SK-N-SH (cell line): ENCODE measurements at regions not wholly inside any gene's neighbourhood (a gene's known extent, or its start where the extent isn't known, plus 50 kb on each side); places are given as distances from the start of the nearest gene placed in this dataset.

ENCODE experiments used
- CTCF ChIA-PET: fragments of 300-600, 350-600 bp; formaldehyde crosslinking; extraction: SDS; loops from one replicate; lab custom pipeline; 2021; lab: Yijun Ruan, JAX
- POLR2A ChIA-PET: fragments of 350-600 bp; sonication (Branson Sonifier 250); formaldehyde crosslinking; extraction: SDS; loops from one replicate; lab custom pipeline; 2020; ENCODE audit warnings: antibody characterized with exemption, inconsistent platforms; lab: Yijun Ruan, JAX
- DNase-seq: peaks from one replicate; pipeline ENCODE4 v3.0.0; 2012
- H2AFZ ChIP-seq: fragments of 200-600 bp; sonication (generic); 2 replicates; pipeline ENCODE4 v1.8.1; 2016; ENCODE audit warnings: antibody characterized with exemption, mild to moderate bottlenecking, low read depth
- H3F3A ChIP-seq: fragments of 200-600 bp; sonication (generic); replicated peaks from 2 replicates; pipeline ENCODE3; 2016; ENCODE audit warnings: antibody characterized with exemption, mild to moderate bottlenecking; ENCODE audit not compliant: insufficient read depth
- H3K27ac ChIP-seq, 2 experiments: fragments of 200-500 bp in 1 of 2; fragments of 200-600 bp in 1 of 2; sonication (Bioruptor generic) in 1 of 2; sonication (generic), shearing (Covaris generic) in 1 of 2; 2 replicates each; pipeline versions ENCODE4 v1.5.1 to v1.6.1; 2014 to 2016; ENCODE audit warnings: low read depth in 2 of 2, inconsistent platforms in 1 of 2, low read length in 1 of 2, mild to moderate bottlenecking in 1 of 2, mixed read lengths in 1 of 2
- H3K27me3 ChIP-seq: fragments of 200-600 bp; sonication (generic), shearing (Covaris generic); 2 replicates; pipeline ENCODE4 v1.6.1; 2016; ENCODE audit warnings: mixed run types; ENCODE audit not compliant: insufficient read depth
- H3K36me3 ChIP-seq, 2 experiments: fragments of 200-500 bp in 1 of 2; fragments of 200-600 bp in 1 of 2; sonication (Bioruptor generic) in 1 of 2; sonication (generic) in 1 of 2; replicated peaks in 1 of 2; 2 replicates each; pipeline versions ENCODE3 to v1.5.1; 2014 to 2016; ENCODE audit warnings: low read length in 1 of 2, mild to moderate bottlenecking in 1 of 2; ENCODE audit not compliant: insufficient read depth in 2 of 2, control insufficient read depth in 1 of 2
- H3K4me1 ChIP-seq, 2 experiments: fragments of 200-500 bp in 1 of 2; fragments of 200-600 bp in 1 of 2; sonication (Bioruptor generic) in 1 of 2; sonication (generic), shearing (Covaris generic) in 1 of 2; 2 replicates each; pipeline versions ENCODE4 v1.5.1 to v1.6.1; 2014 to 2016; ENCODE audit warnings: low read depth in 1 of 2, low read length in 1 of 2, mixed run types in 1 of 2; ENCODE audit not compliant: insufficient read depth in 2 of 2, control insufficient read depth in 1 of 2
- H3K4me2 ChIP-seq: fragments of 200-600 bp; sonication (generic), shearing (Covaris generic); 2 replicates; pipeline ENCODE4 v1.6.1; 2017; ENCODE audit warnings: mixed run types
- H3K4me3 ChIP-seq, 2 experiments: fragments of 200-500 bp in 1 of 2; fragments of 200-600 bp in 1 of 2; sonication (Bioruptor generic) in 1 of 2; sonication (generic), shearing (Covaris generic) in 1 of 2; 2 replicates each; pipeline versions ENCODE4 v1.5.1 to v1.8.1; 2014 to 2016; ENCODE audit warnings: low read depth in 2 of 2, inconsistent platforms in 1 of 2, low read length in 1 of 2, mild to moderate bottlenecking in 1 of 2, mixed read lengths in 1 of 2, moderate library complexity in 1 of 2
- H3K79me2 ChIP-seq: fragments of 200-600 bp; sonication (generic); 2 replicates; pipeline ENCODE4 v1.8.1; 2017; ENCODE audit warnings: mild to moderate bottlenecking; ENCODE audit not compliant: insufficient read depth
- H3K9ac ChIP-seq: fragments of 200-600 bp; sonication (generic); 2 replicates; pipeline ENCODE4 v1.6.1; 2017; ENCODE audit warnings: mixed run types
- H3K9me2 ChIP-seq: fragments of 200-600 bp; sonication (generic); 2 replicates; pipeline ENCODE4 v1.6.1; 2017; ENCODE audit warnings: mixed run types
- H3K9me3 ChIP-seq: fragments of 200-600 bp; sonication (generic); 2 replicates; pipeline ENCODE4 v1.6.1; 2017; ENCODE audit warnings: mixed run types, mild to moderate bottlenecking, moderate library complexity
- H4K20me1 ChIP-seq: fragments of 200-600 bp; sonication (generic); 2 replicates; pipeline ENCODE4 v1.6.1; 2017; ENCODE audit warnings: mild to moderate bottlenecking, mixed run types; ENCODE audit not compliant: insufficient read depth
- CHD2 ChIP-seq: fragments of 150-350 bp; IDR thresholded peaks from 2 replicates; pipeline ENCODE4 v1.6.1; 2018; ENCODE audit warnings: low read length; ENCODE audit not compliant: partially characterized antibody
- ELF1 ChIP-seq: IDR thresholded peaks from 2 replicates; pipeline ENCODE4 v1.4.0; 2012
- EP300 ChIP-seq, 2 experiments: IDR thresholded peaks; 2 replicates each; pipeline versions ENCODE4 v1.4.0 to v1.6.1; 2012; ENCODE audit warnings: borderline replicate concordance in 1 of 2, low read depth in 1 of 2, low read length in 1 of 2
- FOSL2 ChIP-seq: IDR thresholded peaks from 2 replicates; pipeline ENCODE4 v1.4.0; 2012; ENCODE audit warnings: low read depth, mild to moderate bottlenecking, moderate library complexity, borderline replicate concordance
- FOXJ3 ChIP-seq: sonication (generic); formaldehyde crosslinking; IDR thresholded peaks from 2 replicates; pipeline ENCODE4 v1.5.1; 2020; ENCODE audit warnings: mild to moderate bottlenecking, missing genetic modification reagents
- FOXM1 ChIP-seq: IDR thresholded peaks from 2 replicates; pipeline ENCODE4 v1.4.0; 2012; ENCODE audit warnings: low read depth, mild to moderate bottlenecking
- JUND ChIP-seq: IDR thresholded peaks from 2 replicates; pipeline ENCODE4 v1.4.0; 2012
- MEF2A ChIP-seq: IDR thresholded peaks from 2 replicates; pipeline ENCODE4 v1.4.0; 2012; ENCODE audit warnings: low read depth, borderline replicate concordance
- MXI1 ChIP-seq: IDR thresholded peaks from 2 replicates; pipeline ENCODE4 v1.6.1; 2012; ENCODE audit warnings: mild to moderate bottlenecking, low read depth, low read length, improper control_type of control experiment
- NFIC ChIP-seq: IDR thresholded peaks from 2 replicates; pipeline ENCODE4 v1.4.0; 2012; ENCODE audit warnings: borderline replicate concordance
- POLR2AphosphoS5 ChIP-seq: IDR thresholded peaks from 2 replicates; pipeline ENCODE4 v1.6.1; 2012; ENCODE audit warnings: low read depth, low read length
- RCOR1 ChIP-seq: fragments of 150-350 bp; IDR thresholded peaks from 2 replicates; pipeline ENCODE4 v1.6.1; 2017; ENCODE audit warnings: antibody characterized with exemption, low read length
- RFX5 ChIP-seq: IDR thresholded peaks from 2 replicates; pipeline ENCODE4 v1.6.1; 2012; ENCODE audit warnings: mild to moderate bottlenecking, improper control_type of control experiment, low read length
- RXRA ChIP-seq: IDR thresholded peaks from 2 replicates; pipeline ENCODE4 v1.4.0; 2012; ENCODE audit warnings: low read depth, mild to moderate bottlenecking, borderline replicate concordance
- SIN3A ChIP-seq: IDR thresholded peaks from 2 replicates; pipeline ENCODE4 v1.6.1; 2012; ENCODE audit warnings: low read depth, mild to moderate bottlenecking, low read length, moderate library complexity, borderline replicate concordance
- TAF1 ChIP-seq: IDR thresholded peaks from 2 replicates; pipeline ENCODE4 v1.6.1; 2012; ENCODE audit warnings: low read depth, mild to moderate bottlenecking, low read length, moderate library complexity, borderline replicate concordance
- TCF12 ChIP-seq: IDR thresholded peaks from 2 replicates; pipeline ENCODE4 v1.4.0; 2012
- TEAD4 ChIP-seq: IDR thresholded peaks from 2 replicates; pipeline ENCODE4 v1.4.0; 2012; ENCODE audit warnings: mild to moderate bottlenecking, borderline replicate concordance; ENCODE audit not compliant: insufficient read depth
- WGBS: methylation state at CpG from one replicate; pipeline ENCODE4 v1.1.6; 2017; ENCODE audit warnings: low lambda C conversion rate; 5-methylcytosine and 5-hydroxymethylcytosine counted together
- TF ChIP-seq, protein P1 (sequence below): IDR thresholded peaks from 2 replicates; pipeline ENCODE4 v1.6.1; 2012; ENCODE audit warnings: mild to moderate bottlenecking, low read depth, low read length, moderate library complexity
- TF ChIP-seq, protein P2 (sequence below): fragments of 200-600 bp; sonication (generic); IDR thresholded peaks from 2 replicates; pipeline ENCODE4 v1.6.1; 2017; ENCODE audit warnings: antibody characterized with exemption, mild to moderate bottlenecking, moderate library complexity
- TF ChIP-seq, protein P3 (sequence below): IDR thresholded peaks from 2 replicates; pipeline ENCODE4; 2012

DNA sequence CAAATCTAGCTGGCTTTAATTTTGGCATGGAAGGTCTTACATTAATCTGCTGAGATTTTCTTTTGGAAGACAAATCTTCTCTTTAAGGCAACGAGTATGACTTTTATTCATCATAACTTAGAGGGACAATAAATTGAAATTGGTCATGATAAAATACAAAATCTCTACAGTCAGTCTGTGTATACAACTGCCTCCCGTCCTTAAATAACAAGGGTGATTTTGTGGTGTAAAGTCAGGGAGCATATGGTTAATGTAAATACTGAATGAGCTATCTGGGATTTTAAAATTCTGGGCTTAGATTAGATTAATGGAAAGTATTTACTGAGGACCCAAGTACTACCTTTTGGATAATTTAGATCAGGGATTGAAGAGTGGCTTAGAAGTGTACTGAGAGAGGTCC lies 328.4 kb upstream of the HAND2 start:
- no peak for DNase-seq

DNA sequence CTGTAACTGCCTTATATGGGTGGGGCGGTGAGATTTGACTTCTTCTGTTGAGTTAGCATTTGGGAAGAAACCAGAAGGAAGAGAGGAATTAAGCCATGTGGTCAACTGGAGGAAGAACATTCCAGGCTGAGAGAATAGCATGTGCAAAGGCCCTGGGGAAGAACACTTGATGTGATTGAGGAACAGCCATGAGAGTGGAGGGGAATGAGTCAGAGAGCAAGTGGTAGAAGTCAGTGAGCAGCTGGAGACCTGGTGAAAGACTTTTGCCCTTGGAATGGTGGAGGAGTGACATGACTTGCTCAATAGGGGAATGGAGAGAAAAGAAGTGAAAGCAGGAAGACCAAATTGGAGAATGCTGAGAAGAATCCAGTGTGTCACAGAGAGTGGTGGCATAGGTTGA lies 327.8 kb upstream of the HAND2 start:
- peaks cover 0 to 2% of the 10 kb centered on the region in 2 experiments; a peak in 3 of 4 replicates for H3K4me1 ChIP-seq
- H3K9me2 ChIP-seq, result no peaks in the 10 kb centered on the region
- H4K20me1 ChIP-seq, result no peaks in the 10 kb centered on the region
- DNase-seq, result no peak
- no peak overlapping the region for H2AFZ ChIP-seq
- no peak overlapping the region for H3K27ac ChIP-seq
- H3F3A ChIP-seq, result no peaks in the 10 kb centered on the region
- 65% methylated on average over 1 of the region's 1 CpG for WGBS
- ChIA-PET POLR2A (no interaction called here), CTCF (interaction anchor here (0.7 kb wide), 1 partner anchor 14 kb away, joined by 3 read pairs; no protein-coding TSS in a partner anchor)
- no peak overlapping the region for H3K9ac ChIP-seq
- H3K79me2 ChIP-seq, result no peaks in the 10 kb centered on the region
- no peaks in the 10 kb centered on the region for H3K9me3 ChIP-seq
- H3K4me2 ChIP-seq, result no peak overlapping the region
- no peak overlapping the region for H3K4me3 ChIP-seq
- H3K27me3 ChIP-seq, result no peaks in the 10 kb centered on the region
- H3K36me3 ChIP-seq, result no peaks in the 10 kb centered on the region
- no peak for TF ChIP-seq POLR2AphosphoS5
- no peak for TF ChIP-seq JUND
- no peak for TF ChIP-seq TEAD4
- no peak for TF ChIP-seq EP300 (IDR thresholded peaks at IDR 0.05; ENCODE audit: borderline replicate concordance in 1 of 2, low read depth in 1 of 2, low read length in 1 of 2)
- TF ChIP-seq, protein P1, sequence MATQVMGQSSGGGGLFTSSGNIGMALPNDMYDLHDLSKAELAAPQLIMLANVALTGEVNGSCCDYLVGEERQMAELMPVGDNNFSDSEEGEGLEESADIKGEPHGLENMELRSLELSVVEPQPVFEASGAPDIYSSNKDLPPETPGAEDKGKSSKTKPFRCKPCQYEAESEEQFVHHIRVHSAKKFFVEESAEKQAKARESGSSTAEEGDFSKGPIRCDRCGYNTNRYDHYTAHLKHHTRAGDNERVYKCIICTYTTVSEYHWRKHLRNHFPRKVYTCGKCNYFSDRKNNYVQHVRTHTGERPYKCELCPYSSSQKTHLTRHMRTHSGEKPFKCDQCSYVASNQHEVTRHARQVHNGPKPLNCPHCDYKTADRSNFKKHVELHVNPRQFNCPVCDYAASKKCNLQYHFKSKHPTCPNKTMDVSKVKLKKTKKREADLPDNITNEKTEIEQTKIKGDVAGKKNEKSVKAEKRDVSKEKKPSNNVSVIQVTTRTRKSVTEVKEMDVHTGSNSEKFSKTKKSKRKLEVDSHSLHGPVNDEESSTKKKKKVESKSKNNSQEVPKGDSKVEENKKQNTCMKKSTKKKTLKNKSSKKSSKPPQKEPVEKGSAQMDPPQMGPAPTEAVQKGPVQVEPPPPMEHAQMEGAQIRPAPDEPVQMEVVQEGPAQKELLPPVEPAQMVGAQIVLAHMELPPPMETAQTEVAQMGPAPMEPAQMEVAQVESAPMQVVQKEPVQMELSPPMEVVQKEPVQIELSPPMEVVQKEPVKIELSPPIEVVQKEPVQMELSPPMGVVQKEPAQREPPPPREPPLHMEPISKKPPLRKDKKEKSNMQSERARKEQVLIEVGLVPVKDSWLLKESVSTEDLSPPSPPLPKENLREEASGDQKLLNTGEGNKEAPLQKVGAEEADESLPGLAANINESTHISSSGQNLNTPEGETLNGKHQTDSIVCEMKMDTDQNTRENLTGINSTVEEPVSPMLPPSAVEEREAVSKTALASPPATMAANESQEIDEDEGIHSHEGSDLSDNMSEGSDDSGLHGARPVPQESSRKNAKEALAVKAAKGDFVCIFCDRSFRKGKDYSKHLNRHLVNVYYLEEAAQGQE, result no peak
- TF ChIP-seq ELF1, result no peak
- no peak for TF ChIP-seq CHD2
- TF ChIP-seq TAF1, result no peak
- TF ChIP-seq RXRA, result no peak
- no peak for TF ChIP-seq MEF2A
- TF ChIP-seq, protein P2, sequence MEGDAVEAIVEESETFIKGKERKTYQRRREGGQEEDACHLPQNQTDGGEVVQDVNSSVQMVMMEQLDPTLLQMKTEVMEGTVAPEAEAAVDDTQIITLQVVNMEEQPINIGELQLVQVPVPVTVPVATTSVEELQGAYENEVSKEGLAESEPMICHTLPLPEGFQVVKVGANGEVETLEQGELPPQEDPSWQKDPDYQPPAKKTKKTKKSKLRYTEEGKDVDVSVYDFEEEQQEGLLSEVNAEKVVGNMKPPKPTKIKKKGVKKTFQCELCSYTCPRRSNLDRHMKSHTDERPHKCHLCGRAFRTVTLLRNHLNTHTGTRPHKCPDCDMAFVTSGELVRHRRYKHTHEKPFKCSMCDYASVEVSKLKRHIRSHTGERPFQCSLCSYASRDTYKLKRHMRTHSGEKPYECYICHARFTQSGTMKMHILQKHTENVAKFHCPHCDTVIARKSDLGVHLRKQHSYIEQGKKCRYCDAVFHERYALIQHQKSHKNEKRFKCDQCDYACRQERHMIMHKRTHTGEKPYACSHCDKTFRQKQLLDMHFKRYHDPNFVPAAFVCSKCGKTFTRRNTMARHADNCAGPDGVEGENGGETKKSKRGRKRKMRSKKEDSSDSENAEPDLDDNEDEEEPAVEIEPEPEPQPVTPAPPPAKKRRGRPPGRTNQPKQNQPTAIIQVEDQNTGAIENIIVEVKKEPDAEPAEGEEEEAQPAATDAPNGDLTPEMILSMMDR, result no peak
- no peak for TF ChIP-seq TCF12
- no peak for TF ChIP-seq MXI1
- TF ChIP-seq SIN3A, result no peak

More for the DNA sequence above, 328.4 kb upstream of the HAND2 start:
- H4K20me1 ChIP-seq, result no peaks in the 10 kb centered on the region
- POLR2A ChIA-PET, result no interaction called here
- no peaks in the 10 kb centered on the region for H3K9me2 ChIP-seq
- no peak overlapping the region for H3K4me3 ChIP-seq
- TF ChIP-seq SIN3A (no peak), RCOR1 (no peak), FOXM1 (no peak), RFX5 (no peak), FOXJ3 (CRISPR knock-in tag) (no peak), NFIC (no peak), FOSL2 (no peak)
- TF ChIP-seq, protein P2, result no peak
- TF ChIP-seq, protein P3, sequence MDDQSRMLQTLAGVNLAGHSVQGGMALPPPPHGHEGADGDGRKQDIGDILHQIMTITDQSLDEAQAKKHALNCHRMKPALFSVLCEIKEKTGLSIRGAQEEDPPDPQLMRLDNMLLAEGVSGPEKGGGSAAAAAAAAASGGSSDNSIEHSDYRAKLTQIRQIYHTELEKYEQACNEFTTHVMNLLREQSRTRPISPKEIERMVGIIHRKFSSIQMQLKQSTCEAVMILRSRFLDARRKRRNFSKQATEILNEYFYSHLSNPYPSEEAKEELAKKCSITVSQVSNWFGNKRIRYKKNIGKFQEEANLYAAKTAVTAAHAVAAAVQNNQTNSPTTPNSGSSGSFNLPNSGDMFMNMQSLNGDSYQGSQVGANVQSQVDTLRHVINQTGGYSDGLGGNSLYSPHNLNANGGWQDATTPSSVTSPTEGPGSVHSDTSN, result no peak
- no peaks in the 10 kb centered on the region for H3F3A ChIP-seq
- H3K27ac ChIP-seq, result no peak overlapping the region
- H3K79me2 ChIP-seq, result no peaks in the 10 kb centered on the region
- 58% methylated on average over 2 of the region's 2 CpGs for WGBS
- no peaks in the 10 kb centered on the region for H3K36me3 ChIP-seq
- H3K4me2 ChIP-seq, result no peak overlapping the region
- peaks cover 0 to 2% of the 10 kb centered on the region in 2 experiments; a peak in 3 of 4 replicates for H3K4me1 ChIP-seq
- no peaks in the 10 kb centered on the region for H3K27me3 ChIP-seq
- no peaks in the 10 kb centered on the region for H3K9me3 ChIP-seq
- CTCF ChIA-PET, result interaction anchor here (0.7 kb wide), 1 partner anchor 13 kb away, joined by 3 read pairs; no protein-coding TSS in a partner anchor
- no peak overlapping the region for H3K9ac ChIP-seq
- no peak overlapping the region for H2AFZ ChIP-seq
